H9 (cell line): ENCODE measurements at regions not wholly inside any gene's neighbourhood (a gene's known extent, or its start where the extent isn't known, plus 50 kb on each side); places are given as distances from the start of the nearest gene placed in this dataset.

ENCODE experiments used
- DNase-seq: peaks from one replicate; pipeline ENCODE4 v3.0.0-alpha.2; 2017
- H2AFZ ChIP-seq: one replicate; pipeline ENCODE4 v1.6.1; 2013; ENCODE audit warnings: mild to moderate bottlenecking, low read length, control low read depth, moderate library complexity
- H2AK5ac ChIP-seq: 2 replicates; pipeline ENCODE4 v1.6.1; 2013; ENCODE audit warnings: low read length, control low read depth, mixed read lengths; ENCODE audit not compliant: insufficient read length
- H2BK120ac ChIP-seq: one replicate; pipeline ENCODE4 v1.6.1; 2013; ENCODE audit warnings: low read depth, mild to moderate bottlenecking, low read length, control low read depth, inconsistent platforms; ENCODE audit not compliant: poor library complexity, severe bottlenecking
- H2BK12ac ChIP-seq: 2 replicates; pipeline ENCODE4 v1.6.1; 2013; ENCODE audit warnings: low read length, control low read depth, mixed read lengths, low read depth; ENCODE audit not compliant: insufficient read length
- H2BK15ac ChIP-seq: 2 replicates; pipeline ENCODE4 v1.6.1; 2013; ENCODE audit warnings: low read depth, low read length, control low read depth
- H2BK20ac ChIP-seq: one replicate; pipeline ENCODE4 v1.6.1; 2013; ENCODE audit warnings: low read depth, mild to moderate bottlenecking, low read length, control low read depth, inconsistent platforms; ENCODE audit not compliant: poor library complexity, severe bottlenecking
- H2BK5ac ChIP-seq: 2 replicates; pipeline ENCODE4 v1.6.1; 2013; ENCODE audit warnings: low read length, control low read depth, mixed read lengths; ENCODE audit not compliant: insufficient read length
- H3K14ac ChIP-seq: 2 replicates; pipeline ENCODE4 v1.6.1; 2013; ENCODE audit warnings: low read length, control low read depth; ENCODE audit not compliant: insufficient read depth
- H3K18ac ChIP-seq: 2 replicates; pipeline ENCODE4 v1.6.1; 2013; ENCODE audit warnings: low read depth, mild to moderate bottlenecking, mixed read lengths, low read length, control low read depth; ENCODE audit not compliant: insufficient read length
- H3K23ac ChIP-seq: 2 replicates; pipeline ENCODE4 v1.6.1; 2013; ENCODE audit warnings: low read length, control low read depth, mixed read lengths, low read depth; ENCODE audit not compliant: insufficient read length
- H3K23me2 ChIP-seq: 2 replicates; pipeline ENCODE4 v1.6.1; 2013; ENCODE audit warnings: low read depth, mild to moderate bottlenecking, mixed read lengths, low read length, control low read depth; ENCODE audit not compliant: insufficient read length, poor library complexity, severe bottlenecking
- H3K27ac ChIP-seq: 2 replicates; pipeline ENCODE4 v1.5.1; 2013; ENCODE audit warnings: low read length, control low read depth, mixed read lengths, low read depth; ENCODE audit not compliant: insufficient read length
- H3K27me3 ChIP-seq: 2 replicates; pipeline ENCODE4 v1.6.1; 2013; ENCODE audit warnings: low read length, control low read depth, inconsistent platforms; ENCODE audit not compliant: insufficient read depth
- H3K4ac ChIP-seq: 2 replicates; pipeline ENCODE4 v1.6.1; 2013; ENCODE audit warnings: low read depth, mild to moderate bottlenecking, control low read depth, inconsistent platforms, low read length, moderate library complexity
- H3K4me1 ChIP-seq: 2 replicates; pipeline ENCODE4 v1.6.1; 2013; ENCODE audit warnings: low read length, control low read depth, inconsistent platforms; ENCODE audit not compliant: insufficient read depth
- H3K4me2 ChIP-seq: 2 replicates; pipeline ENCODE4 v1.6.1; 2013; ENCODE audit warnings: low read length, control low read depth, mixed read lengths; ENCODE audit not compliant: insufficient read length, insufficient read depth
- H3K56ac ChIP-seq: 2 replicates; pipeline ENCODE4 v1.6.1; 2013; ENCODE audit warnings: low read depth, mild to moderate bottlenecking, mixed read lengths, low read length, control low read depth; ENCODE audit not compliant: insufficient read length
- H3K79me1 ChIP-seq: 2 replicates; pipeline ENCODE4 v1.6.1; 2013; ENCODE audit warnings: low read depth, mild to moderate bottlenecking, moderate library complexity, low read length, control low read depth, inconsistent platforms; ENCODE audit not compliant: insufficient read depth, poor library complexity, severe bottlenecking
- H3K79me2 ChIP-seq: 2 replicates; pipeline ENCODE4 v1.6.1; 2013; ENCODE audit warnings: low read length, control low read depth, inconsistent platforms; ENCODE audit not compliant: insufficient read depth
- H3K9ac ChIP-seq: 2 replicates; pipeline ENCODE4 v1.6.1; 2013; ENCODE audit warnings: low read length, control low read depth, mixed read lengths; ENCODE audit not compliant: insufficient read length; ENCODE audit errors: extremely low read depth
- H3K9me3 ChIP-seq: one replicate; pipeline ENCODE4 v1.6.1; 2013; ENCODE audit warnings: low read depth, low read length, inconsistent platforms; ENCODE audit not compliant: control insufficient read depth
- H3T11ph ChIP-seq: one replicate; pipeline ENCODE4 v1.6.1; 2013; ENCODE audit warnings: mild to moderate bottlenecking, low read length, control low read depth, inconsistent platforms
- H4K20me1 ChIP-seq: one replicate; pipeline ENCODE4 v1.6.1; 2013; ENCODE audit not compliant: control insufficient read depth, insufficient read length, insufficient read depth
- H4K5ac ChIP-seq: 2 replicates; pipeline ENCODE4 v1.6.1; 2013; ENCODE audit warnings: low read depth, mild to moderate bottlenecking, mixed read lengths, low read length, control low read depth; ENCODE audit not compliant: insufficient read length
- H4K8ac ChIP-seq: replicated peaks from 2 replicates; pipeline ENCODE4 v1.6.1; 2013; ENCODE audit warnings: low read length, control low read depth, mixed read lengths, low read depth; ENCODE audit not compliant: insufficient read length
- H4K91ac ChIP-seq: 2 replicates; pipeline ENCODE4 v1.6.1; 2013; ENCODE audit warnings: low read depth, mild to moderate bottlenecking, moderate library complexity, mixed read lengths, low read length, control low read depth; ENCODE audit not compliant: insufficient read length
- H3K27ac Mint-ChIP-seq, 3 experiments: 2 replicates in 2 of 3; 3 replicates in 1 of 3; pipeline ENCODE4 v1.8.0; 2020 to 2021; ENCODE audit warnings: mixed read lengths in 3 of 3, mild to moderate bottlenecking in 1 of 3, moderate library complexity in 1 of 3
- H3K27me3 Mint-ChIP-seq: 2 replicates; pipeline ENCODE4 v1.8.0; 2021; ENCODE audit warnings: low read depth, mild to moderate bottlenecking, moderate library complexity, mixed read lengths
- H3K36me3 Mint-ChIP-seq, 3 experiments: 2 replicates in 2 of 3; 3 replicates in 1 of 3; pipeline ENCODE4 v1.8.0; 2020 to 2021; ENCODE audit warnings: low read depth in 3 of 3, mixed read lengths in 3 of 3; ENCODE audit not compliant: insufficient read depth in 1 of 3
- H3K4me1 Mint-ChIP-seq, 2 experiments: 2 replicates each; pipeline ENCODE4 v1.8.0; 2020; ENCODE audit warnings: mixed read lengths in 2 of 2
- H3K4me3 Mint-ChIP-seq, 2 experiments: 2 replicates in 1 of 2; 3 replicates in 1 of 2; pipeline ENCODE4 v1.8.0; 2020 to 2021; ENCODE audit warnings: mild to moderate bottlenecking in 2 of 2, mixed read lengths in 2 of 2, moderate library complexity in 1 of 2
- H3K9me3 Mint-ChIP-seq, 2 experiments: 2 replicates in 1 of 2; 3 replicates in 1 of 2; pipeline ENCODE4 v1.8.0; 2020; ENCODE audit warnings: mild to moderate bottlenecking in 2 of 2, mixed read lengths in 2 of 2, moderate library complexity in 1 of 2
- WGBS: extraction: QIAGEN DNeasy Blood & Tissue Kit; methylation state at CpG from one replicate; pipeline ENCODE4 v1.1.7; 2013; ENCODE audit warnings: missing lambda C conversion rate, low lambda C conversion rate, mixed read lengths; ENCODE audit not compliant: insufficient read length; ENCODE audit errors: extremely low coverage; 5-methylcytosine and 5-hydroxymethylcytosine counted together
- TF ChIP-seq, protein P1 (sequence below): fragments of 200-600 bp; sonication (generic); conservative IDR thresholded peaks from 3 replicates; pipeline ENCODE4 v1.8.0; 2021; ENCODE audit warnings: antibody characterized with exemption, mild to moderate bottlenecking

DNA sequence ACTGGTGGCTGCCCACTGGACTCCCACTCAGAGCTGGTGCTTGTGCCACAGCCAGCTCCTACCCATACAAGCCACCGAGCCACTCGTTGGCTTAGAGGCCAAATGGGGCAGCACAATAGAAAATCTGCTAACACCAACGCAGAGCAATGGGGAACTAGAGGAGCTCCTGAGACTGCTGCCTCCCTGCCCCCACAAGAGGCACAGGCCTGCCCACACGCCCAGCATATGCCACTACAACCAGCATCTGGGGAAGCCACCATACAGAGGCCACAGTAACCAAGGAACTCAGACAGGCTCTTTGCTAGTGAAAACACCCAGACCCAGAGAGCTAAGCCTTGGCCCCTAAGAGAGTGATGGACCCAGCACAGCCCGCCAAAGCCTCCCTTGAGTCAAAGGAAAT lies 231.2 kb upstream of the RAB6C start:
- Mint-ChIP-seq H3K4me1 (peaks cover 17 to 21% of the 10 kb centered on the region in 2 experiments), H3K27me3 (peaks cover 5% of the 10 kb centered on the region), H3K27ac (no peak overlapping the region), H3K9me3 (peaks cover 6 to 8% of the 10 kb centered on the region in 2 experiments; a peak in 4 of 5 replicates), H3K36me3 (peaks cover 2 to 4% (median 2%) of the 10 kb centered on the region in 3 experiments; a peak in 2 of 7 replicates), H3K4me3 (no peak overlapping the region)
- no peak for DNase-seq
- Histone ChIP-seq H3K56ac (no peak overlapping the region), H3K9ac (no peak overlapping the region), H2AK5ac (no peak overlapping the region), H4K20me1 (no peaks in the 10 kb centered on the region), H3K18ac (no peak overlapping the region), H2BK12ac (no peak overlapping the region), H4K91ac (no peak overlapping the region), H3K4ac (no peak overlapping the region), H3K79me1 (no peaks in the 10 kb centered on the region), H3K4me2 (no peak overlapping the region), H4K5ac (no peak overlapping the region), H3K4me1 (0 out of 2 replicates have a peak, but pooled peaks cover 4% of the 10 kb centered on the region), H2AFZ (no peak overlapping the region), H2BK15ac (no peak overlapping the region), H2BK20ac (no peak overlapping the region), H3T11ph (no peak overlapping the region), H2BK120ac (no peak overlapping the region), H4K8ac (no peak overlapping the region), H3K23me2 (no peaks in the 10 kb centered on the region), H3K9me3 (no peaks in the 10 kb centered on the region), H3K27me3 (no peaks in the 10 kb centered on the region), H3K23ac (no peak overlapping the region), H3K79me2 (no peaks in the 10 kb centered on the region), H3K27ac (no peak overlapping the region), H3K14ac (no peak overlapping the region), H2BK5ac (no peak overlapping the region)
- TF ChIP-seq, protein P1, sequence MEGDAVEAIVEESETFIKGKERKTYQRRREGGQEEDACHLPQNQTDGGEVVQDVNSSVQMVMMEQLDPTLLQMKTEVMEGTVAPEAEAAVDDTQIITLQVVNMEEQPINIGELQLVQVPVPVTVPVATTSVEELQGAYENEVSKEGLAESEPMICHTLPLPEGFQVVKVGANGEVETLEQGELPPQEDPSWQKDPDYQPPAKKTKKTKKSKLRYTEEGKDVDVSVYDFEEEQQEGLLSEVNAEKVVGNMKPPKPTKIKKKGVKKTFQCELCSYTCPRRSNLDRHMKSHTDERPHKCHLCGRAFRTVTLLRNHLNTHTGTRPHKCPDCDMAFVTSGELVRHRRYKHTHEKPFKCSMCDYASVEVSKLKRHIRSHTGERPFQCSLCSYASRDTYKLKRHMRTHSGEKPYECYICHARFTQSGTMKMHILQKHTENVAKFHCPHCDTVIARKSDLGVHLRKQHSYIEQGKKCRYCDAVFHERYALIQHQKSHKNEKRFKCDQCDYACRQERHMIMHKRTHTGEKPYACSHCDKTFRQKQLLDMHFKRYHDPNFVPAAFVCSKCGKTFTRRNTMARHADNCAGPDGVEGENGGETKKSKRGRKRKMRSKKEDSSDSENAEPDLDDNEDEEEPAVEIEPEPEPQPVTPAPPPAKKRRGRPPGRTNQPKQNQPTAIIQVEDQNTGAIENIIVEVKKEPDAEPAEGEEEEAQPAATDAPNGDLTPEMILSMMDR, result no peak
- no CpG with 5 or more reads among the region's 5 CpGs for WGBS
